Osteoblast (primary cell): ENCODE measurements at regions not wholly inside any gene's neighbourhood (a gene's known extent, or its start where the extent isn't known, plus 50 kb on each side); places are given as distances from the start of the nearest gene placed in this dataset.

Experiments used
- DNase-seq: peaks from one replicate; pipeline ENCODE4 v3.0.0; 2011; ENCODE audit warnings: low spot score, mixed read lengths; ENCODE audit not compliant: insufficient read length; ENCODE audit errors: missing footprints
- H2AFZ ChIP-seq: 2 replicates; pipeline ENCODE4 v1.6.0; 2011; ENCODE audit warnings: mild to moderate bottlenecking, low read length
- H3K27ac ChIP-seq: 2 replicates; pipeline ENCODE4 v1.5.1; 2011; ENCODE audit warnings: mild to moderate bottlenecking, low read depth, low read length, moderate library complexity
- H3K27me3 ChIP-seq: 2 replicates; pipeline ENCODE4 v1.6.0; 2012; ENCODE audit warnings: mild to moderate bottlenecking, control low read depth, inconsistent platforms, low read length, moderate library complexity; ENCODE audit not compliant: insufficient read depth
- H3K36me3 ChIP-seq: 2 replicates; pipeline ENCODE4 v1.5.1; 2011; ENCODE audit warnings: mild to moderate bottlenecking, low read length, control low read depth, moderate library complexity; ENCODE audit not compliant: insufficient read depth
- H3K4me1 ChIP-seq: 2 replicates; pipeline ENCODE4 v1.5.1; 2011; ENCODE audit warnings: mild to moderate bottlenecking, low read length, control low read depth, moderate library complexity; ENCODE audit not compliant: insufficient read depth
- H3K4me2 ChIP-seq: 2 replicates; pipeline ENCODE4 v1.6.0; 2011; ENCODE audit warnings: mild to moderate bottlenecking, low read length; ENCODE audit not compliant: insufficient read depth
- H3K4me3 ChIP-seq: fragments of 200-600 bp; sonication (generic); 3 replicates; pipeline ENCODE4 v1.5.1; 2012; ENCODE audit warnings: mild to moderate bottlenecking, low read length, inconsistent platforms; ENCODE audit not compliant: insufficient read depth
- H3K79me2 ChIP-seq: 2 replicates; pipeline ENCODE4 v1.6.0; 2012; ENCODE audit warnings: mild to moderate bottlenecking, low read length, control low read depth, inconsistent platforms; ENCODE audit not compliant: insufficient read depth
- H3K9me3 ChIP-seq: 2 replicates; pipeline ENCODE4 v1.5.1; 2011; ENCODE audit warnings: low read depth, low read length, control low read depth
- H4K20me1 ChIP-seq: 2 replicates; pipeline ENCODE4 v1.6.0; 2012; ENCODE audit warnings: mild to moderate bottlenecking, low read length, control low read depth; ENCODE audit not compliant: insufficient read depth
- TF ChIP-seq, protein P1 (sequence below): IDR thresholded peaks from 2 replicates; pipeline ENCODE4 v1.5.1; 2011; ENCODE audit warnings: mild to moderate bottlenecking, low read depth, low read length, moderate library complexity; ENCODE audit errors: extremely low read depth

DNA sequence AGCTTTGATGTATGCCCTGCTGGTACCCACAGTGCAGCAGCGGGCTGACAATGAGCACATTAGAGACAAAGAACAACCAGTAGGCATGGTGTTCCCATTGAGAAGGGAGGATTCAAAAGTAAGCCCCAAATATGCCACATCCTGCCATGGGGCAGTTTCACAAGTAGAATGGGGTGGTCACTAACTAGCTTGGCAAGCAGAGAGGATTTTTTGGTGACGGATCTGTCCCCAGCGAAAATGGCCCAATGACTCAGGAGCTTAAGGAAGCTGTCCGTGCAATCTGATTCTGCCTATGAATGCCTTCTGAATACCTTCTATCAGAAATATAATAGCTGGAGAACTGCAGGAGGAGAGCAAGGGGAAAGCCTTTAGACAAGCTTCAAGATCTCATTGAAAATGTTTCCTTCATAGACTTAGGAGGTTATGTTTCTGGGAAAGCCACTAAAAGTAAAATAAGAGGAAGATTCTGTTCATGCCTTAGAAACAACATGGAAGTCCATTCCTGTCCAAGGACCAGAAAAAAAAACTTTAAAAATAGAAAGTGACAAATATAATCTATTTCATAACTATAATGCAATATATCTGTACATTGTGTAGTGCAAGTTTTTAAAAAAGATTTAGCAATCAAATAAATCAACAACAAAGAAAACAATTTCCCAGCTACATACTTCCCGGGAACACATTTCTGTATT lies 117.5 kb upstream of the SLC14A2 start:
- Histone ChIP-seq H3K27ac (no peak overlapping the region), H3K36me3 (no peaks in the 10 kb centered on the region), H3K9me3 (no peaks in the 10 kb centered on the region), H3K4me1 (no peaks in the 10 kb centered on the region), H2AFZ (no peak overlapping the region), H3K4me2 (no peak overlapping the region), H3K79me2 (no peaks in the 10 kb centered on the region), H3K27me3 (peaks cover 13% of the 10 kb centered on the region), H4K20me1 (no peaks in the 10 kb centered on the region), H3K4me3 (no peak overlapping the region)
- no peak for DNase-seq
- TF ChIP-seq, protein P1, sequence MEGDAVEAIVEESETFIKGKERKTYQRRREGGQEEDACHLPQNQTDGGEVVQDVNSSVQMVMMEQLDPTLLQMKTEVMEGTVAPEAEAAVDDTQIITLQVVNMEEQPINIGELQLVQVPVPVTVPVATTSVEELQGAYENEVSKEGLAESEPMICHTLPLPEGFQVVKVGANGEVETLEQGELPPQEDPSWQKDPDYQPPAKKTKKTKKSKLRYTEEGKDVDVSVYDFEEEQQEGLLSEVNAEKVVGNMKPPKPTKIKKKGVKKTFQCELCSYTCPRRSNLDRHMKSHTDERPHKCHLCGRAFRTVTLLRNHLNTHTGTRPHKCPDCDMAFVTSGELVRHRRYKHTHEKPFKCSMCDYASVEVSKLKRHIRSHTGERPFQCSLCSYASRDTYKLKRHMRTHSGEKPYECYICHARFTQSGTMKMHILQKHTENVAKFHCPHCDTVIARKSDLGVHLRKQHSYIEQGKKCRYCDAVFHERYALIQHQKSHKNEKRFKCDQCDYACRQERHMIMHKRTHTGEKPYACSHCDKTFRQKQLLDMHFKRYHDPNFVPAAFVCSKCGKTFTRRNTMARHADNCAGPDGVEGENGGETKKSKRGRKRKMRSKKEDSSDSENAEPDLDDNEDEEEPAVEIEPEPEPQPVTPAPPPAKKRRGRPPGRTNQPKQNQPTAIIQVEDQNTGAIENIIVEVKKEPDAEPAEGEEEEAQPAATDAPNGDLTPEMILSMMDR = no peak

DNA sequence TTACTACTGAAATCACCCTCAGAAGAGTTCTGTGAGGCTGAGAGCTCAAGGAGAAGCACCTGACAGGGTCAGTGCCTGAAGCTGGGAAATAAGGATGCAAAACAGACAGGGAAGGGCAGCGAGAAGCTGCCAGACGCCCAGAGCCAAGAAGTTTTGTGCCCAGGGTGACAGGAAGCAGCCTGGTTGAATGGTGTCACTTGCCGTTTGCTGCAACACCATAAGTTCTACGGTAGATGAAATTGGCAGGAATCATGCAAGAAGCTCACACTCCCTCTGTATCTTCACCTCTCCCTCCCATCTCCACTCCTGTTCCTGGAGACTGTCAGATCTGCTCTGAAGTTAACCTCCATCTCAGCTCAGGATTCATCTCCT lies 117.0 kb upstream of the SLC14A2 start:
- no peaks in the 10 kb centered on the region for H3K36me3 ChIP-seq
- H3K4me2 ChIP-seq = no peak overlapping the region
- H4K20me1 ChIP-seq = no peaks in the 10 kb centered on the region
- no peak overlapping the region for H3K4me3 ChIP-seq
- TF ChIP-seq, protein P1 = no peak
- H2AFZ ChIP-seq = no peak overlapping the region
- H3K27ac ChIP-seq = no peak overlapping the region
- no peaks in the 10 kb centered on the region for H3K79me2 ChIP-seq
- peaks cover 15% of the 10 kb centered on the region for H3K27me3 ChIP-seq
- H3K4me1 ChIP-seq = no peaks in the 10 kb centered on the region
- no peaks in the 10 kb centered on the region for H3K9me3 ChIP-seq
- DNase-seq = no peak

DNA sequence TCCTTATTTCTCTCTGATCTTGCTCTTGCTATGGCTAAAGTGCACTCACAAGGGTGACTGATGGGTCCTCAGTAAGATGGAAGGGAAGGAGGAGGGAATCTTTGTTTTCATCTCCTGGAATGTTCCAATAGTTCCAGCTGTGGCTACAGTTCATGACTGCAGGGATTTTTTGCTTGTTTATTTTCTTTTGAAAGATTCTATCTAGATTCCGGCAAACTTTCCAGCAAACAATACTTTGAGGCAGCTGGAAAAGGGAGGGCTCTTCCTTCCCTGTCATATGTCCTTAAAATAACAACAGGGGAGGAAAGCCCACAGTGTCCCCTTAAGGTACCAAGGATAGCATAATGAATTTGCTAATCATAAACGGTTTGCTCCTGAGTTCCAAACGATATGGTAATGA lies 111.3 kb upstream of the SLC14A2 start:
- Histone ChIP-seq H3K79me2 (no peaks in the 10 kb centered on the region), H3K4me2 (no peak overlapping the region), H3K9me3 (no peaks in the 10 kb centered on the region), H3K4me3 (no peak overlapping the region), H3K27me3 (peaks cover 19% of the 10 kb centered on the region), H4K20me1 (no peaks in the 10 kb centered on the region), H3K27ac (no peak overlapping the region), H3K36me3 (no peaks in the 10 kb centered on the region), H3K4me1 (no peaks in the 10 kb centered on the region), H2AFZ (no peak overlapping the region)
- no peak for DNase-seq
- TF ChIP-seq, protein P1 = no peak

DNA sequence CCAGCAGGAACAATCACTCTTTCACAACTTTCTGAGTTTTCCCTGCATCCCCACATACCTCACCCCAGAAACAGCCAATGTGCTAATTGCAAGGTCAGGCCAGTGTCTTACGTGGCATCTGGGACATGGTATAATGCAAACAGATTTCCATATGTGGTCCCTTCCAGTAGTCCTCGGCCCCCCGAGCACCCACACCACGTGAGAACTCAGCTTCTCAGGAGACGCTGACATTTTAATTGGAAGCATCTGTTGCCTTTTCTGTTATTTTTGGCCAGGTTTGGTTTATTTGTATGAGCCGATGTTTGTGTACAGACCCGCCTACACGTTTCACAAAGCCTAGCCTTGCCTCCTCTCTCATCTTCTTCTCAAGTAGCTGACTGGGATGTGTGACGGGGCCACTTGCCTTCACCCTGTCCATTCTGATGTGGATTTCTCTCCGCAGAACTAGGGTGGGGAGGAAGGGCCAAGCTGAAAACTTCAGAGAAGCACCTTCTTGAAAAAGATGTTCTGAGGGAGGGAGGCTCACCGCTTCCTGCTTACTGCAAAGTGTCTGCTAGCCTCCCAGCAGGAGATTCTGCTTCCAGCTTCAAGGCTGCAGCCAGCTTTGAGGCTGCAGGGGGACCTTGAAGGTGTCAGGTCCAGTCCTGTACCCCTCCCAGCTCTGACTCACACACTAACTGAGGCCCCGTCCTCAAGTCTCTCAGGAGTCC lies 109.6 kb upstream of the SLC14A2 start:
- no peaks in the 10 kb centered on the region for H3K9me3 ChIP-seq
- TF ChIP-seq, protein P1 = no peak
- H4K20me1 ChIP-seq = no peaks in the 10 kb centered on the region
- peaks cover 22% of the 10 kb centered on the region for H3K27me3 ChIP-seq
- no peak overlapping the region for H2AFZ ChIP-seq
- no peaks in the 10 kb centered on the region for H3K4me1 ChIP-seq
- no peak for DNase-seq
- no peak overlapping the region for H3K27ac ChIP-seq
- H3K79me2 ChIP-seq = no peaks in the 10 kb centered on the region
- H3K4me2 ChIP-seq = no peak overlapping the region
- H3K4me3 ChIP-seq = no peak overlapping the region
- no peaks in the 10 kb centered on the region for H3K36me3 ChIP-seq
